Lower leg skin (tissue), 3 donors: ENCODE measurements at regions not wholly inside any gene's neighbourhood (a gene's known extent, or its start where the extent isn't known, plus 50 kb on each side); places are given as distances from the start of the nearest gene placed in this dataset.

Source experiments
- CTCF ChIP-seq, 3 donors: fragments of 450-650 bp; IDR thresholded peaks; one replicate each; pipeline ENCODE4 v1.5.1; 2016; ENCODE audit warnings: antibody characterized with exemption in 3 of 3, mild to moderate bottlenecking in 3 of 3, moderate library complexity in 2 of 3
- POLR2A ChIP-seq, 2 donors: fragments of 450-650 bp; IDR thresholded peaks; one replicate each; pipeline ENCODE4 v1.6.1; 2016 to 2017; ENCODE audit warnings: antibody characterized with exemption in 2 of 2, mild to moderate bottlenecking in 1 of 2, moderate library complexity in 1 of 2

- TF ChIP-seq CTCF (IDR thresholded peaks at IDR 0.05), result no peak
- TF ChIP-seq POLR2A (IDR thresholded peaks at IDR 0.05), result no peak
Observed at GRCh38 chr13:38537051-38537450, 149.8 kb upstream of the FREM2 start.
